Activated T-helper 1 cell treated with anti-CD3 and anti-CD28 coated beads, Interleukin-2, amount 50 U/mL, for 16 hours (primary cell): ENCODE measurements at regions not wholly inside any gene's neighbourhood (a gene's known extent, or its start where the extent isn't known, plus 50 kb on each side); places are given as distances from the start of the nearest gene placed in this dataset.

Source experiments
- DNase-seq, 2 donors: peaks; one replicate each; pipeline ENCODE4 v3.0.0-alpha.2; 2020; ENCODE audit warnings: low read depth in 1 of 2, low spot score in 1 of 2

DNA sequence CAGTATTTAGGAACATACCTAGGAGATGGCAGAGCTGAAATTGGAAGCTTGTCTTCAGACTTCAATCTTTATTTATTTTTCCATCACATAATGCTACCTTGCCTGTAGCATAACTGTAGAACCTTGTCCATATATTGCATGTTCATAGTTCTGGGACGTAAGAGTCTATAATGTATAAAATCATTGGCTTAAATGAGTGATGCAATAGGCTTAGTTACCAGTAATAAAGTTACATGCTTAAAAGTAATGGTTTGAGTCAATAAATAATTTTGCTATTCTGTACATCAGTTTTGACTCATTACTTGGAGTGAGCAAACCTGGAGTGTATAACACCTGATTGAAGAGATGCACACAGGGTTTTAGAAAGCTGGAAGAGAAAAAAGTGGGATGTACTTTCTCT lies 229.3 kb downstream of the CDCA7 start:
- DNase-seq, result no peak

DNA sequence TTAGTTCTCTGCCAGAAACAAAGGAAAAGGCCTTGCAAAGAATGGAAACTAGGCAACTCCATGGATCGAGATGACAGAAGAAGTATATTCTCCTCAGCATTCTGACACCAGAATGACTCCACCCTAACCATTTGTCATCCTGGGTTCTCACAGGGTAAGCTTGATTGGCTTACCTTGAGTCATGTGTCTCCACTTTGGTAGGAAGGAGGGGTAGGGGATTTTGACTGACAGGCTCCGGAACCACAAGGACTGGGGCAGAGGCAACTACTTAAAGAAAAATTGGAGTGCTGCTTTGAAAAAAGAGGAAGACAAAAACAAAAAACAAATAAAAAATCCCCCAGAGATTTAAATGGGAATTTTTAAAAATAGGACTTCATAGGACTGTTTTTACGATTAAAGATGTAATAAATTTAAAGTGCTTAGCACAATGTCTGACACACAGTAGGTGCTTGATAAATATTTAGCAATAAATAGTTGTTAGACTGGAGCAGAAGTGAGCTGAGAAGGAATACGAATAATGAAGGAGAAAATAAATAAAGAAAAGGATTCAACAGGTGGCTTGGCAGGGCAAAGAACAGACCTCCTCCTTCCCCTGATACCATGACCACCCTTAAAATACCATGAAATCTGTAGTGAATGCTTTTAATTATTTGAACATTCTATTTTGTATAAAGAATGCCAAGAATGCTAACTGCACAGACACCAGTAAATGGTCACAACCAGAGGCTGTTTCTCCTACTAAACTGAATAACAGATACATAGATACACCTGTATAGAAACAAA lies 230.2 kb downstream of the CDCA7 start:
- DNase-seq, result no peak

GRCh38 chr2:173588931-173589369 lies 234.3 kb downstream of the CDCA7 start:
- no peak for DNase-seq

GRCh38 chr2:173589604-173590275 lies 235.1 kb downstream of the CDCA7 start:
- DNase-seq, result no peak

GRCh38 chr2:173590276-173590861 lies 235.7 kb downstream of the CDCA7 start:
- no peak for DNase-seq

DNA sequence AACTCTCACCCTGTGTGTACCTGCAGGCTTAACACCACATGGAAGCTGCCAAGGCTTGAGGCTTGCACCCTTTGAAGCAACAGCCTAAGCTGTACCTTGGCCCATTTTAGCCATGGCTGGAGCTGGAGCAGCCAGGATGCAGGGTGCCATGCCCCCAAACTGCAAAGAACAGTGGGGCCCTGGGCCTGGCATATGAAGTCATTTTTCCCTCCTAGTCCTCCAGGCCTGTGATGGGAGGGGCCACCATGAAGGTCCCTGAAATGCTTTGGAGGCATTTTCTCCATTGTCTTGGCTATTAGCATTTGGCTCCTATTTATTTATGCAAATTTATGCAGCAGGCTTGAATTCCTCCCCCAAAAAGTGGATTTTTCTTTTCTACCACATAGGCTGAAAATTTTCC lies 238.4 kb downstream of the CDCA7 start:
- DNase-seq, result no peak

GRCh38 chr2:173596244-173596643 lies 241.6 kb downstream of the CDCA7 start:
- no peak for DNase-seq

GRCh38 chr2:173598525-173598924 lies 243.9 kb downstream of the CDCA7 start:
- DNase-seq, result no peak

DNA sequence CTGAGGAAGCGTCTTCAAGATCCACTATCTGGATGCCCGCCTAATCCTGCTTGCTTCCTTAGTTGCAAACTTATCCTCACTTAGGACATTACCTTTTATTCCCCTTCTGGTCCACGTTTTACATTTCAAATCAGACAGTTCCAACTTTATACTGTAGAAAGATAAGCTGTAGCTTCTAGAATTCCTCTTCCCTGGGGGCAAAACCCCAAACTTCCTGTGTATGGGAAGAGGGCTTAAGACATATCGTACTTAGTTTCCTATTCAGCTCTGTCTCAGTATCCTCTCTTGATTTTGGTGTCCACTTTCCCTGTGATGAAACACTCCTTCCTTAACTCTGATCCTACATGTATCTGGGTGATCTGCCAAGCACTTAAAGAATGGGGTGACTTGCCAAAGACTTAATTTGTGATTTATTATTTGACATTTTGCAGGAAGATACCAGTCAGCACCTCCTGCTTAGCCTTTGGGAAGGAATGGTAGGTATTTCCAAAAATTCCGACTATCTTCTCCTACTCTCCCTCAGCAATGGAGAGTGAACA lies 245.2 kb downstream of the CDCA7 start:
- DNase-seq, result no peak

GRCh38 chr2:173602153-173602795 lies 247.6 kb downstream of the CDCA7 start:
- DNase-seq, result no peak

- DNase-seq, result no peak
Observed at GRCh38 chr2:173605994-173606393, 251.3 kb downstream of the CDCA7 start.

DNA sequence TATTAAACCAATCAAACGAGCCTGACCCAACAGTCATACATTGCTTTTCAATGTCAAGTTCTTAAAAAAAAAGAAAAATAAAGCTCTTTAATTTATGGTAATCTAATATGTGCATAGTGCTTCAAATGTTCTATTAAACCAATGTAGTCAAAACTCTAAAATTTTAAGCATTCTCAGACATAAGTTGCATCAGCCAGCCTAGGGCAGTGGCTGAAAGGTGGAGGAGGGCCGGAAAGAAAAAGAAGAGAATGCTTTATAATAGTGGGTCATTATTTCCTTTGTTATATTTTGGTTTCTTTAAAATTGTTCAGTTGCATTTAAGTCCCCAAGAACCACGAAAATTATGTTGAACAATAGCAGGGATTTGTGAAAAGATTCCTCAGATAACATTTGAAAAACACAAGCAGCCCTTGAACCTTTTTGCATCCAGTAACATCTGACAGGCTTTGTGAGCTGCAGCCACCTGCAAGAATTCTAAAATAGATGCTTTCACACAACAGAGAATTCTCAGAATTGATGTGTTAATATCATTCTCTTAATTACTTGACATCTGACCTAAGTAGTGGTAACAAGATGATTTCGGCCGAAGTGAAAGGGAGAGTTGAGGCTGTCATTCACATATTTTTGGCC lies 252.1 kb downstream of the CDCA7 start:
- DNase-seq, result no peak

GRCh38 chr2:173607606-173608311 lies 253.1 kb downstream of the CDCA7 start:
- no peak for DNase-seq

GRCh38 chr2:173611121-173611520 lies 256.4 kb downstream of the CDCA7 start:
- DNase-seq, result no peak

- DNase-seq, result no peak
Observed at GRCh38 chr2:173612354-173612753, 257.7 kb downstream of the CDCA7 start.

GRCh38 chr2:173613386-173613785 lies 258.7 kb downstream of the CDCA7 start:
- DNase-seq, result no peak

GRCh38 chr2:173614265-173614930 lies 259.7 kb downstream of the CDCA7 start:
- DNase-seq, result no peak

DNA sequence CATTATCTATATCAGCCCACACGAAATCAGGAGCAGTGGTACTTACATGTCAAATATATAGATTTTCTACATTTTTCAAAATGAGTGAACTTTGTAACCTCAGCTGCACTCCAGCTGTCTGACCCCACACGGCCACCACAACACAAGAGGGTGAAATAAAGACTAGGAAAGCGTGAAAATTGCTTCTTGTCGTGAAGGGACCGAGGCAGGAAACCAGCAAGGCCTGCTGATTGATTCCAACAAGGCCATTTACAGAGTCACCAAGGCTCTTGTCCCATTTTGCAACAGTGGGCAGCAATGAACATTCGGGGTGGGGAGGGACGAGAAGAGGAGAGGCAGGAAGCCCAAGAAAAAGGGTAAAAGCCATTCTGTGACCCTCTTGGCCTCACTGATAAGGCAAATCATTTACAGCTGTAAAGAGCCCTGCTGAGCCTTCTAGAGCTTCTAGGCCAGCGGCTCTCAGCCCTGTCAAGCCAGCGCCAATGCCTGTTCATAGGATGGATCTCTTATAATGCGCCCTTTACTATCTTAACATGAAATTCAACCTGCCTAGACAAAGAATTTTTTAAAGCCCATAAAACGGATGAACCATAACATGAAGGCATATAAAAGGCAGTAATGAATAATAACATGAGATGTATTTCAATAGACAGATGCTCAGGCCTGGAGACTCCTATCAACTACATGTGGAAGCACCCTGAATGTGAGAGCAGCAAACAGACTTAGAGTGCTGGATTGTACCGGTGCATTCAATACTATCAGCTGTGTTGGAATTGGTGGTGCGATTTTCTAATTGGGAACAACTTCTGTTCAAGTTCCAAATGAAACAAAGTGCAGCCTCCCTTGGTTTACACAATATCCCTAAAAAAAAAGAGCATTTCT lies 269.0 kb downstream of the CDCA7 start:
- no peak for DNase-seq

DNA sequence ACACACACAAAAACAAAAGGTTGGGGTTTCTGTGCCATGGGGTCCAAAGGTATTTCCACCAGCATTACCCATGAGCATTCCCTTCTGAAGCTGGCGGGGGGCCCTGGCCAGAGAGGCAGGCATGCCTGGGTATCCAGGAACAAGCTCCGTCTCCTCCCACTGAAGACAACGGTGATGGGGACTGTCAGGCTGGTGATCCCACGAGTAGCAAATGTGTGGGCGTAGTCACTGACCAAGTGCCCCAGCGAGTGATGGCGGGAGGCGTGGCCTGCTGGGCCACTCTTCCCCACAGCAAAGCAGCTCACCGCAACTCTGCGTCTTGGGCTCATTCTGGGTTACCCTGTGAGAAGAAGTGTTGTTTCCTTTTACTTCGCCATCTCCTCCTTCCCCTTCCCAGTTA lies 270.6 kb downstream of the CDCA7 start:
- DNase-seq, result no peak
